ENCODE measurements at regions not wholly inside any gene's neighbourhood (a gene's known extent, or its start where the extent isn't known, plus 50 kb on each side); places are given as distances from the start of the nearest gene placed in this dataset.

DNA sequence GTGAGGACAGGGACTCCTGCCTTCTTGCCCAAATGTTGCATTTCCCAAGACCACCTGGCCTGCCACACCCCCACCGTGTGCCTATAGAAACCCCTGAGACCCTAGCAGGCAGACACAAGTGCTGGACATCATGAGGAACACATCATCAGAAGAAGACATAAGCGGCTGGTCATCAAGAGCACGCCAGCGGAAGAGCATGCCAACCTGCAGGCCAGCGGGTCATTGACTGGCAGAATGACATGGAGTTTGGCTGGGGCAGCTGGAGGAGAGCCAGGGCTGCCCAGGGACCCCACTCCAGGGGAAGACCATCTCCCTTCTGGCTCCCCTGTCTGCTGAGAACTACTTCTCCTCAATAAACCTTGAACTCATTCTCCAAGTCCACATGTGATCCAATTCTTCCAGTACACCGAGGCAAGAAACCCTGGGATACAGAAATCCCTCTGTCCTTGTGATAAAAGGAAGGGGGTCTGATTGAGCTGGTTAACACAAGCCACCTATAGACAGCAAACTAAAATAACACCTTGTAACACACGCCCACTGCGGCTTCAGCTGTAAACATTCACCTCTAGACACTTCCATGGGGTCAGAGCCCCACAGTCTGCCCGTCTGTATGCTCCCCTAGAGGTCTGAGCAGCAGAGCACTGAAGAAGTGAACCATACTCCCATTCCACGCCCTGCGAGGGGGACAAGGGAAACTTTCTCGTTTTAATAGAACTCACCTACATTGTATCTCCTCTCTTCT is 164.8 kb upstream of the EMCN start:
- TF ChIP-seq, protein P1, sequence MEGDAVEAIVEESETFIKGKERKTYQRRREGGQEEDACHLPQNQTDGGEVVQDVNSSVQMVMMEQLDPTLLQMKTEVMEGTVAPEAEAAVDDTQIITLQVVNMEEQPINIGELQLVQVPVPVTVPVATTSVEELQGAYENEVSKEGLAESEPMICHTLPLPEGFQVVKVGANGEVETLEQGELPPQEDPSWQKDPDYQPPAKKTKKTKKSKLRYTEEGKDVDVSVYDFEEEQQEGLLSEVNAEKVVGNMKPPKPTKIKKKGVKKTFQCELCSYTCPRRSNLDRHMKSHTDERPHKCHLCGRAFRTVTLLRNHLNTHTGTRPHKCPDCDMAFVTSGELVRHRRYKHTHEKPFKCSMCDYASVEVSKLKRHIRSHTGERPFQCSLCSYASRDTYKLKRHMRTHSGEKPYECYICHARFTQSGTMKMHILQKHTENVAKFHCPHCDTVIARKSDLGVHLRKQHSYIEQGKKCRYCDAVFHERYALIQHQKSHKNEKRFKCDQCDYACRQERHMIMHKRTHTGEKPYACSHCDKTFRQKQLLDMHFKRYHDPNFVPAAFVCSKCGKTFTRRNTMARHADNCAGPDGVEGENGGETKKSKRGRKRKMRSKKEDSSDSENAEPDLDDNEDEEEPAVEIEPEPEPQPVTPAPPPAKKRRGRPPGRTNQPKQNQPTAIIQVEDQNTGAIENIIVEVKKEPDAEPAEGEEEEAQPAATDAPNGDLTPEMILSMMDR (IDR thresholded peaks at IDR 0.05): no peak
- TF ChIP-seq POLR2A (IDR thresholded peaks at IDR 0.05): no peak
